WTC11 (cell line): ENCODE measurements at regions not wholly inside any gene's neighbourhood (a gene's known extent, or its start where the extent isn't known, plus 50 kb on each side); places are given as distances from the start of the nearest gene placed in this dataset.

ENCODE experiments used
- ATAC-seq: fragments of 200-7000 bp; cut with Tn5 transposase; 2 replicates; pipeline ENCODE4 v1.10.0; 2021; ENCODE audit warnings: mild to moderate bottlenecking, moderate library complexity
- CTCF ChIA-PET: fragments of 300-600 bp; sonication (Branson Sonifier 250); formaldehyde crosslinking; loops from one replicate; lab custom pipeline; 2021; ENCODE audit warnings: antibody characterized with exemption; lab: Charles Lee
- POLR2A ChIA-PET: fragments of 350-600 bp; sonication (Branson Sonifier 250); formaldehyde crosslinking; loops from one replicate; lab custom pipeline; 2021; ENCODE audit warnings: antibody characterized with exemption; lab: Charles Lee
- DNase-seq: peaks from one replicate; pipeline ENCODE4 v3.0.0; 2021; ENCODE audit warnings: low spot score
- H3K27ac Mint-ChIP-seq: 2 replicates; pipeline ENCODE4 v1.8.0; 2021; ENCODE audit warnings: mixed read lengths
- H3K27me3 Mint-ChIP-seq: 2 replicates; pipeline ENCODE4 v1.8.0; 2021; ENCODE audit warnings: low read depth, mild to moderate bottlenecking, moderate library complexity, mixed read lengths
- H3K36me3 Mint-ChIP-seq: 2 replicates; pipeline ENCODE4 v1.8.0; 2021; ENCODE audit warnings: mixed read lengths
- H3K4me1 Mint-ChIP-seq: 2 replicates; pipeline ENCODE4 v1.8.0; 2022; ENCODE audit warnings: mixed read lengths
- H3K4me3 Mint-ChIP-seq: 2 replicates; pipeline ENCODE4 v1.8.0; 2021; ENCODE audit warnings: mild to moderate bottlenecking, moderate library complexity, mixed read lengths
- H3K9me3 Mint-ChIP-seq: 2 replicates; pipeline ENCODE4 v1.8.0; 2021; ENCODE audit warnings: mixed read lengths
- ATF1 ChIP-seq: sonication (generic); formaldehyde crosslinking; IDR thresholded peaks from 2 replicates; pipeline ENCODE4 v1.8.1; 2023; ENCODE audit warnings: mild to moderate bottlenecking, moderate library complexity, missing genetic modification reagents
- CBFB ChIP-seq: sonication (generic); formaldehyde crosslinking; IDR thresholded peaks from 2 replicates; pipeline ENCODE4 v1.8.1; 2022; ENCODE audit warnings: mild to moderate bottlenecking, low read depth, missing genetic modification reagents
- CREB1 ChIP-seq: sonication (generic); formaldehyde crosslinking; IDR thresholded peaks from 2 replicates; pipeline ENCODE4 v1.8.0; 2023; ENCODE audit warnings: mild to moderate bottlenecking, missing genetic modification reagents
- ERG ChIP-seq: fragments of 250-450 bp; sonication (Bioruptor Pico); IDR thresholded peaks from 2 replicates; pipeline ENCODE4 v1.8.0; 2021; ENCODE audit warnings: mild to moderate bottlenecking
- FOXJ3 ChIP-seq: sonication (generic); formaldehyde crosslinking; IDR thresholded peaks from 2 replicates; pipeline ENCODE4 v1.9.0; 2021; ENCODE audit warnings: missing genetic modification reagents, mild to moderate bottlenecking, borderline replicate concordance
- GRHL2 ChIP-seq: fragments of 250-450 bp; sonication (Bioruptor Pico); IDR thresholded peaks from 2 replicates; pipeline ENCODE4 v1.8.0; 2022; ENCODE audit warnings: mild to moderate bottlenecking, moderate library complexity; ENCODE audit not compliant: insufficient replicate concordance, severe bottlenecking
- HMGA2 ChIP-seq: fragments of 250-450 bp; sonication (Bioruptor Pico); IDR thresholded peaks from 2 replicates; pipeline ENCODE4 v1.4.0; 2021; ENCODE audit warnings: mild to moderate bottlenecking, moderate library complexity
- IRF2 ChIP-seq: sonication (generic); formaldehyde crosslinking; IDR thresholded peaks from 2 replicates; pipeline ENCODE4 v1.8.0; 2022; ENCODE audit warnings: low read depth, missing genetic modification reagents, borderline replicate concordance
- JUN ChIP-seq: sonication (generic); formaldehyde crosslinking; IDR thresholded peaks from 2 replicates; pipeline ENCODE4 v1.8.0; 2023; ENCODE audit warnings: mild to moderate bottlenecking, missing genetic modification reagents
- MXD4 ChIP-seq: fragments of 250-450 bp; sonication (Bioruptor Pico); IDR thresholded peaks from 2 replicates; pipeline ENCODE4 v1.8.0; 2021; ENCODE audit warnings: mild to moderate bottlenecking, moderate library complexity, borderline replicate concordance
- NFYB ChIP-seq: sonication (generic); formaldehyde crosslinking; conservative IDR thresholded peaks from 2 replicates; pipeline ENCODE4 v1.8.0; 2022; ENCODE audit warnings: low read depth, missing genetic modification reagents
- OVOL2 ChIP-seq: fragments of 250-450 bp; sonication (Bioruptor Pico); IDR thresholded peaks from 2 replicates; pipeline ENCODE4 v1.9.0; 2021; ENCODE audit warnings: mild to moderate bottlenecking, borderline replicate concordance
- PRRX2 ChIP-seq: fragments of 250-450 bp; sonication (Bioruptor Pico); IDR thresholded peaks from 2 replicates; pipeline ENCODE4 v1.8.0; 2021; ENCODE audit warnings: mild to moderate bottlenecking
- STAT6 ChIP-seq: sonication (generic); formaldehyde crosslinking; conservative IDR thresholded peaks from 2 replicates; pipeline ENCODE4 v1.8.1; 2023; ENCODE audit warnings: mild to moderate bottlenecking, low read depth, missing genetic modification reagents, moderate library complexity
- TCF7 ChIP-seq: sonication (generic); formaldehyde crosslinking; IDR thresholded peaks from 2 replicates; pipeline ENCODE4 v1.8.0; 2022; ENCODE audit warnings: mild to moderate bottlenecking, low read depth, missing genetic modification reagents, moderate library complexity
- ZNF219 ChIP-seq: sonication (generic); formaldehyde crosslinking; IDR thresholded peaks from 2 replicates; pipeline ENCODE4 v1.8.0; 2023; ENCODE audit warnings: missing genetic modification reagents, mild to moderate bottlenecking, borderline replicate concordance
- ZNF396 ChIP-seq: fragments of 250-450 bp; sonication (Bioruptor Pico); IDR thresholded peaks from 2 replicates; pipeline ENCODE4 v1.8.0; 2021; ENCODE audit warnings: mild to moderate bottlenecking, moderate library complexity, borderline replicate concordance
- ZNF512 ChIP-seq: sonication (generic); formaldehyde crosslinking; IDR thresholded peaks from 2 replicates; pipeline ENCODE4 v1.8.1; 2022; ENCODE audit warnings: missing genetic modification reagents, borderline replicate concordance
- ZNF671 ChIP-seq: fragments of 250-450 bp; sonication (Bioruptor Pico); IDR thresholded peaks from 2 replicates; pipeline ENCODE4 v1.8.0; 2021; ENCODE audit warnings: mild to moderate bottlenecking
- TF ChIP-seq, protein P1 (sequence below): fragments of 250-450 bp; sonication (Bioruptor Pico); IDR thresholded peaks from 2 replicates; pipeline ENCODE4 v1.9.0; 2021; ENCODE audit warnings: mild to moderate bottlenecking
- TF ChIP-seq, protein P2 (sequence below): fragments of 250-450 bp; sonication (Bioruptor Pico); IDR thresholded peaks from 2 replicates; pipeline ENCODE4 v2.1.2; 2022; ENCODE audit warnings: mild to moderate bottlenecking, moderate library complexity

GRCh38 chr9:82132024-82132423 is 143.5 kb downstream of the SPATA31D1 start:
- no peaks in the 10 kb centered on the region; the same call in 1 of the 2 replicates for H3K27me3 Mint-ChIP-seq
- H3K36me3 Mint-ChIP-seq: peaks cover 9% of the 10 kb centered on the region
- POLR2A ChIA-PET: no interaction called here
- no peak for TF ChIP-seq CREB1 (CRISPR knock-in tag)
- no peak for TF ChIP-seq STAT6 (CRISPR knock-in tag)
- TF ChIP-seq HMGA2 (CRISPR knock-in tag): no peak
- TF ChIP-seq ERG (CRISPR knock-in tag): no peak
- TF ChIP-seq IRF2 (CRISPR knock-in tag): no peak
- TF ChIP-seq ZNF671 (CRISPR knock-in tag): no peak
- no peak for TF ChIP-seq PRRX2
- TF ChIP-seq GRHL2: no peak
- TF ChIP-seq, protein P1, sequence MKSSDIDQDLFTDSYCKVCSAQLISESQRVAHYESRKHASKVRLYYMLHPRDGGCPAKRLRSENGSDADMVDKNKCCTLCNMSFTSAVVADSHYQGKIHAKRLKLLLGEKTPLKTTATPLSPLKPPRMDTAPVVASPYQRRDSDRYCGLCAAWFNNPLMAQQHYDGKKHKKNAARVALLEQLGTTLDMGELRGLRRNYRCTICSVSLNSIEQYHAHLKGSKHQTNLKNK: no peak
- TF ChIP-seq CBFB (CRISPR knock-in tag): no peak
- TF ChIP-seq, protein P2, sequence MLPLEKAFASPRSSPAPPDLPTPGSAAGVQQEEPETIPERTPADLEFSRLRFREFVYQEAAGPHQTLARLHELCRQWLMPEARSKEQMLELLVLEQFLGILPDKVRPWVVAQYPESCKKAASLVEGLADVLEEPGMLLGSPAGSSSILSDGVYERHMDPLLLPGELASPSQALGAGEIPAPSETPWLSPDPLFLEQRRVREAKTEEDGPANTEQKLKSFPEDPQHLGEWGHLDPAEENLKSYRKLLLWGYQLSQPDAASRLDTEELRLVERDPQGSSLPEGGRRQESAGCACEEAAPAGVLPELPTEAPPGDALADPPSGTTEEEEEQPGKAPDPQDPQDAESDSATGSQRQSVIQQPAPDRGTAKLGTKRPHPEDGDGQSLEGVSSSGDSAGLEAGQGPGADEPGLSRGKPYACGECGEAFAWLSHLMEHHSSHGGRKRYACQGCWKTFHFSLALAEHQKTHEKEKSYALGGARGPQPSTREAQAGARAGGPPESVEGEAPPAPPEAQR: no peak
- TF ChIP-seq OVOL2 (CRISPR knock-in tag): no peak
- DNase-seq: no peak
- CTCF ChIA-PET: no interaction called here
- peaks cover 18% of the 10 kb centered on the region for H3K9me3 Mint-ChIP-seq
- H3K4me1 Mint-ChIP-seq: peaks cover 8% of the 10 kb centered on the region; the same call in 1 of the 2 replicates
- ATAC-seq: no peak
- no peak overlapping the region for H3K4me3 Mint-ChIP-seq
- H3K27ac Mint-ChIP-seq: no peak overlapping the region

GRCh38 chr9:82134010-82134409 is 145.4 kb downstream of the SPATA31D1 start:
- Mint-ChIP-seq H3K27me3 (no peaks in the 10 kb centered on the region; the same call in 1 of the 2 replicates), H3K4me1 (peaks cover 8% of the 10 kb centered on the region; the same call in 1 of the 2 replicates)
- POLR2A ChIA-PET: no interaction called here

More at GRCh38 chr9:82134010-82134409, 145.4 kb downstream of the SPATA31D1 start:
- H3K4me3 Mint-ChIP-seq: no peak overlapping the region
- ATAC-seq: no peak
- no peak for DNase-seq
- TF ChIP-seq ZNF396 (CRISPR knock-in tag) (no peak), MXD4 (CRISPR knock-in tag) (no peak), ZNF512 (CRISPR knock-in tag) (no peak), NFYB (CRISPR knock-in tag) (no peak), HMGA2 (CRISPR knock-in tag) (no peak), FOXJ3 (CRISPR knock-in tag) (no peak), ZNF219 (CRISPR knock-in tag) (no peak), ATF1 (CRISPR knock-in tag) (no peak), JUN (CRISPR knock-in tag) (no peak), TCF7 (CRISPR knock-in tag) (no peak)
- TF ChIP-seq, all 79 proteins: peak for 0
- Mint-ChIP-seq H3K36me3 (peaks cover 9% of the 10 kb centered on the region), H3K27ac (no peak overlapping the region), H3K9me3 (peaks cover 18% of the 10 kb centered on the region)
- CTCF ChIA-PET: no interaction called here
